ENCODE measurements at regions not wholly inside any gene's neighbourhood (a gene's known extent, or its start where the extent isn't known, plus 50 kb on each side); places are given as distances from the start of the nearest gene placed in this dataset.
"Not testable (repeated sequence)": the region's sequence is repeated elsewhere in the genome, so short reads cannot be mapped to it uniquely, and the experiment has no call there.

DNA sequence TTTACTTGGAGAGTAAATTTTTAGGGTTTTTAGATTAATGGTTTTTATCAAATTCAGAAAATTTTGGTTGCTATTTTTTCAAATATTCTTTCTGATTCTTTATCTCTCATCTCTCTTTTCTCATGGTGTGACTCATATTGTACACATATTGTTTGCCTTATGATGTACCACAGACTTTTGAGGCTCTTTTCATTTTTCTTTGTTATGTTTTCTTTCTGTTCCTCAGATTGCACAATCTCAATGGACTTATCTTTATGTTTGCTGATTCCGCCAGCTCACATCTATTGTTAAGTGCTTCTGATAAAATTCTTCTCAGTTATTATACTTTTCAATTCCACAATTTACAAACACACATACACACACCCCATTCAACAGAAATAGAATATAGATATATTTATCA, 168.2 kb upstream of the IGFBP3 start:
- TF ChIP-seq FOXP2 (optimal IDR thresholded peaks at IDR 0.05; ENCODE audit: control extremely low read depth, extremely low read length, insufficient read depth), result no peak
- no peak for TF ChIP-seq POLR2AphosphoS5 (IDR thresholded peaks at IDR 0.05; ENCODE audit: borderline replicate concordance, low read depth, low read length)
- no peak for TF ChIP-seq EZH2 (IDR thresholded peaks at IDR 0.05)
- no peaks in the 10 kb centered on the region for H3K36me3 ChIP-seq (ENCODE audit: insufficient read depth, low read length)

DNA sequence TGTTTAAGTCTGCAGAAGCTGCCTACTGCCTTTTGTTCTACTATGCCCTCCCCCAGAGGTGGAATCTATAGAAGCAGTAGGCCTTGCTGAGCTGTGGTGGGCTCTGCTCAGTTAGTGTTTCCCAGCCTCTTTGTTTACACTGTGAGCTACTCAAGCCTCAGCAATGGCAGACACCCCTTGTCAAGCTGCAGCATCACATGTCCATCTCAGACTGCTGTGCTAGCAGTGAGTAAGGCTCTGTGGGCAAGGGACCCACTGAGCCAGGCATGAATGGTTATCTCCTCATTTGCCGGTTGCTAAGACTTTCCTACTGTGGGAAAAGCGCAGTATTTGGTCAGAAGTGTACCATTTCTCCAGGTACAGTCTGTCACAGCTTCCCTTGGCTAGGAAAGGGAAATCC, 167.4 kb upstream of the IGFBP3 start:
- not testable (repeated sequence) for H3K27ac ChIP-seq; H3K4me3 ChIP-seq; H3K9me3 ChIP-seq (ENCODE audit: low read depth, low read length); DNase-seq (ENCODE audit: low read depth, low spot score); H3K9ac ChIP-seq (ENCODE audit: insufficient read length); H3K36me3 ChIP-seq (ENCODE audit: insufficient read depth, low read length)

More for the DNA sequence above, 168.2 kb upstream of the IGFBP3 start:
- H3K9me3 ChIP-seq (ENCODE audit: low read depth, low read length), result no peaks in the 10 kb centered on the region
- no peak overlapping the region for H3K4me3 ChIP-seq
- no peak for DNase-seq (ENCODE audit: low read depth, low spot score)
- no peak overlapping the region for H3K9ac ChIP-seq (ENCODE audit: insufficient read length)
- no peak overlapping the region for H3K27ac ChIP-seq

DNA sequence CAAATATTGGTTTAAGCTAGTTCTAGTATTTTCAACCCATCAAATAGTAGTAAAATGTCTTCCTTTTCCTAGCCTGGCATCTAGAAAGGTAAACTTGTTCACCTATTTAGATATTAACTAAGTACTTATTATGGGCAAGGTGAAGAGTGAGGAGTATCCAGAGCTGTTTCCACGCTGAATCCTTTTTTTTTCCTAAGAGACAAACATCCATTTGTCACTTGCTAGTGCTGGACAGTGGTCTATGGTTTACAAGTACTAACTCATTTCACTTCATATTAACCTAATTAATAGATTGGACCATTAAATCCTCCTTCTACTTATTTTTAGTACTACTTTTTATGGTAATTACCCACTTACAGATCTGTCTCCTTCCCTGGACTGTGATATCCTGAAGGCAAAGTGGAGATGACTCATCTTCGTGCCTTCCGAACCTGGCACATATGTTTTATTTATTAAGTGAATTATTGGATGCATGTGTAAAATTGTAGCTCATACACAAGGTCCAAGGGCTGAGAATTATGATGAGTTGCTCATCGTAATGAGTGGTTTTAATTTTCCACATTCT, 159.6 kb upstream of the IGFBP3 start:
- Histone ChIP-seq H3K4me3 (no peak overlapping the region), H3K36me3 (ENCODE audit: insufficient read depth, low read length) (no peaks in the 10 kb centered on the region), H3K27ac (no peak overlapping the region), H3K9me3 (ENCODE audit: low read depth, low read length) (no peaks in the 10 kb centered on the region), H3K9ac (ENCODE audit: insufficient read length) (no peak overlapping the region)
- TF ChIP-seq FOXP2 (optimal IDR thresholded peaks at IDR 0.05; ENCODE audit: control extremely low read depth, extremely low read length, insufficient read depth), result no peak
- no peak for TF ChIP-seq POLR2AphosphoS5 (IDR thresholded peaks at IDR 0.05; ENCODE audit: borderline replicate concordance, low read depth, low read length)
- TF ChIP-seq EZH2 (IDR thresholded peaks at IDR 0.05), result no peak
- DNase-seq (ENCODE audit: low read depth, low spot score), result no peak

DNA sequence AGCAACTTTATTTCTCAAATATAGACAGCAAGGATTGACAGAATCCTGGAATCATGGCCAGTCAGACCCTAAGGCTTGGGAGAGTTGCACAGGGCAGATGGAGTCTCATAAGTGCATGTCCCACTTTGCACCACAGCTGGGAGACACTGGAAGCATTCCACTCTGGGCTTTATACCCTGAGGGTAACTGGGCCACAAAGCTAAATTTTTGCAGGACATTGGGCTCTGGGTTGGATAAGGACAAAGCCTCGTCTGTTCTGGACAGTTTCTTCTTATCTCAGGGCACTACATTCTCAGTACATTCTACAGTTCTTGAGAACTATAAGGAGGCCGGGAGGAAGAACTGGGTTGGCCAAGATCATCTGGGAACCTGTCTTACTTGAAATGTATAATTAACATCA, 158.3 kb upstream of the IGFBP3 start:
- TF ChIP-seq POLR2AphosphoS5 (IDR thresholded peaks at IDR 0.05; ENCODE audit: borderline replicate concordance, low read depth, low read length), result no peak
- no peak for TF ChIP-seq EZH2 (IDR thresholded peaks at IDR 0.05)
- TF ChIP-seq FOXP2 (optimal IDR thresholded peaks at IDR 0.05; ENCODE audit: control extremely low read depth, extremely low read length, insufficient read depth), result no peak
- no peaks in the 10 kb centered on the region for H3K9me3 ChIP-seq (ENCODE audit: low read depth, low read length)
- no peak overlapping the region for H3K9ac ChIP-seq (ENCODE audit: insufficient read length)
- H3K27ac ChIP-seq, result no peak overlapping the region
- no peaks in the 10 kb centered on the region for H3K36me3 ChIP-seq (ENCODE audit: insufficient read depth, low read length)
- DNase-seq (ENCODE audit: low read depth, low spot score), result no peak
- no peak overlapping the region for H3K4me3 ChIP-seq

DNA sequence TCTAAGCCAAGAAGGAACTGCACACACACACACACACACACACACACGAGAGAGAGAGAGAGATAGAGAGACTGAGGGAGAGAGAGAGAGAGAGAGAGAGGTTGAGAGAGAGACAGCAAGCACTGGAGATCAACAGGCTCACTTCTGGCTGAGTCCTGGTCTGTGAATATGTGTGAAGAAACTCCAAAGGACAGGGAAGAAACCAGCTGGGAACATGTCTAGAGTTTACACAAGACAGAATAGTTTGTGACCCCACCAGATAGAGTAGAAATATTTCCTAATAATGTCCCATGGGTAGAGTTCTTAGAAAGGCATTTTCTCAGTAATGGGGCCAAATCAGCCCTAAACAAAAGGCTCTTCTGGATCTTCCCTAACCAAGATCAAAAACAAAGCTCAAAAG, 155.5 kb upstream of the IGFBP3 start:
- TF ChIP-seq POLR2AphosphoS5 (IDR thresholded peaks at IDR 0.05; ENCODE audit: borderline replicate concordance, low read depth, low read length) (no peak), FOXP2 (optimal IDR thresholded peaks at IDR 0.05; ENCODE audit: control extremely low read depth, extremely low read length, insufficient read depth) (no peak), EZH2 (IDR thresholded peaks at IDR 0.05) (no peak)

DNA sequence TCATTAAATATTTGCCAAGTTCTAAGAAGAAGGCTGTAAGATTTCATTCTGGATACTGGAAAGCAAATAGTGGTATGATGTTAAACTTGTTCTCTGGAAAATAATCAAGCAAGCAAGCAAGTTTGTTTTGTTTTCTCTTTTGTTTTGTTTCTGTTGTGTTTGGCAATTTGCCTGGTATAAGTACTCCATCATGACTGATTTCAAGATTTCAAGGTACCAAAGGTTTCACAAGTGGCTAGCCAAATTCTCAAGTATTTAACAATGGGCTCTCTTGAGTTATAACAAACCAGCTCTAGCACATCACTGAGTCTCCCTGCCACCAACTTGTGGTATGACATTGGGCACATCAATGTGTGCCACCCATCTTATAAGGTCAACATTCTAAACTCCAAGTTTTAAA, 151.7 kb upstream of the IGFBP3 start:
- Histone ChIP-seq H3K9me3 (ENCODE audit: low read depth, low read length) (no peaks in the 10 kb centered on the region), H3K9ac (ENCODE audit: insufficient read length) (no peak overlapping the region), H3K36me3 (ENCODE audit: insufficient read depth, low read length) (no peaks in the 10 kb centered on the region), H3K27ac (no peak overlapping the region), H3K4me3 (no peak overlapping the region)
- DNase-seq (ENCODE audit: low read depth, low spot score), result no peak
- TF ChIP-seq FOXP2 (optimal IDR thresholded peaks at IDR 0.05; ENCODE audit: control extremely low read depth, extremely low read length, insufficient read depth) (no peak), POLR2AphosphoS5 (IDR thresholded peaks at IDR 0.05; ENCODE audit: borderline replicate concordance, low read depth, low read length) (no peak), EZH2 (IDR thresholded peaks at IDR 0.05) (no peak)

More for the DNA sequence above, 155.5 kb upstream of the IGFBP3 start:
- no peaks in the 10 kb centered on the region for H3K9me3 ChIP-seq (ENCODE audit: low read depth, low read length)
- H3K4me3 ChIP-seq, result no peak overlapping the region
- H3K36me3 ChIP-seq (ENCODE audit: insufficient read depth, low read length), result no peaks in the 10 kb centered on the region
- H3K9ac ChIP-seq (ENCODE audit: insufficient read length), result no peak overlapping the region
- DNase-seq (ENCODE audit: low read depth, low spot score), result no peak
- no peak overlapping the region for H3K27ac ChIP-seq

DNA sequence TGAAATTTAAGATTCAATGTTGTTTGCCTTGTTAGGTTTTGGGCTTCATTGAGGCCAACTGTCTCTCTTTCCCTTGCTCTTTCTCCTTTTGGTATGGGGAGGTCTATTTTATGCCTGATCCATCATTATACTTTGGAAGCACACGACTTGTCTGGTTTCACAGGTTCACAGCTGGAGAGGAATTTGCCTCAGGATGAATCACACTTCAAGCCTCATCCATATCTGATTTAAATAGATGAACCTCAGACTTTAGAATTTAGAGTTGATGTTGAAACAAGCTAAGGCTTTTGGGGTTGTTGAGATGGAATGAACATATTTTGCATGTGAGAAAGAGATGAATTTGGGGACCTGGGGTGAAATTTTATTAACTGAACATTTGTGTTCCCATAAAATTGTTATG, 150.5 kb upstream of the IGFBP3 start:
- no peak overlapping the region for H3K4me3 ChIP-seq
- no peaks in the 10 kb centered on the region for H3K9me3 ChIP-seq (ENCODE audit: low read depth, low read length)
- no peak overlapping the region for H3K9ac ChIP-seq (ENCODE audit: insufficient read length)
- TF ChIP-seq POLR2AphosphoS5 (IDR thresholded peaks at IDR 0.05; ENCODE audit: borderline replicate concordance, low read depth, low read length) (no peak), EZH2 (IDR thresholded peaks at IDR 0.05) (no peak), FOXP2 (optimal IDR thresholded peaks at IDR 0.05; ENCODE audit: control extremely low read depth, extremely low read length, insufficient read depth) (no peak)
- no peak overlapping the region for H3K27ac ChIP-seq
- DNase-seq (ENCODE audit: low read depth, low spot score), result no peak
- no peaks in the 10 kb centered on the region for H3K36me3 ChIP-seq (ENCODE audit: insufficient read depth, low read length)

DNA sequence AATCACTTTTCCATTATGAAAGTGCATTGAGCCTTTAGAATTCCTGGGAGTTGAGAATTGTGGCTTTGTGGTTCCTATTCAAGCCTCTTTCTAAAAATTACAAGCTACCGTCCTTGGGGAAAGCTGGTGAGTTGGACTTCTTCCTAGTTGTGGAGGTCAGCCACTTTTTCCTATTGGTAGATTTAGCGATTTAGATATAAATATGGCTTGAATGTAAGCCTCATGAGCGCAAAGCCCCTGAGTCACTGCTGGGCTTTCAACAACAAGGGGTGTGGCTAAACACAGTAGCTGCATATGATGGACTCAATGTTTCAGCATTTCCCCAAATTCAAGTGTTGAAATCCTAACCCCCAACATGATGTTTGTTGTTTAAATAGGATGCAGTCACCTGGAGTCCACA, 150.0 kb upstream of the IGFBP3 start:
- TF ChIP-seq EZH2 (IDR thresholded peaks at IDR 0.05) (no peak), FOXP2 (optimal IDR thresholded peaks at IDR 0.05; ENCODE audit: control extremely low read depth, extremely low read length, insufficient read depth) (no peak), POLR2AphosphoS5 (IDR thresholded peaks at IDR 0.05; ENCODE audit: borderline replicate concordance, low read depth, low read length) (no peak)
- H3K4me3 ChIP-seq, result no peak overlapping the region
- DNase-seq (ENCODE audit: low read depth, low spot score), result no peak
- H3K9ac ChIP-seq (ENCODE audit: insufficient read length), result no peak overlapping the region
- H3K27ac ChIP-seq, result no peak overlapping the region
- no peaks in the 10 kb centered on the region for H3K36me3 ChIP-seq (ENCODE audit: insufficient read depth, low read length)
- no peaks in the 10 kb centered on the region for H3K9me3 ChIP-seq (ENCODE audit: low read depth, low read length)

DNA sequence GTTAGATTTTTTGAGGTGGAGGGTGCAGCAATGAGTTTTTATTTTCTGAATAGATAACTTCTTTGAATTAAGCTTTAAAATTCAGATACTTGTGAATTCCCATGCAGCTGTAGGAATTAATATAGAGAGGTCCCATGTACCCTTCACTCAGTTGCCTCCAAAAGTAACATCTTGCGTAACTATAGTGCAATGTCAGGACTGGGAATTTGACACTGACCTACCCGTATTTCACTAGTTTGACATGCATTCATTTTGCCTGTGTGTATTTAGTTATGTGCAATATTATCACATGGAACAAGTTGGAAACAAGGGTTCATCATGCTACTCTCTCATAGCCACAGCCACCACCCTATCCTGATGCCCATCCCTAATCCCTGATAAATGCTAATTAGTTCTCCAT, 147.1 kb upstream of the IGFBP3 start:
- no peak overlapping the region for H3K27ac ChIP-seq
- H3K9me3 ChIP-seq (ENCODE audit: low read depth, low read length), result no peaks in the 10 kb centered on the region
- no peak overlapping the region for H3K9ac ChIP-seq (ENCODE audit: insufficient read length)
- no peak for DNase-seq (ENCODE audit: low read depth, low spot score)
- H3K36me3 ChIP-seq (ENCODE audit: insufficient read depth, low read length), result no peaks in the 10 kb centered on the region
- H3K4me3 ChIP-seq, result no peak overlapping the region
- TF ChIP-seq FOXP2 (optimal IDR thresholded peaks at IDR 0.05; ENCODE audit: control extremely low read depth, extremely low read length, insufficient read depth) (no peak), POLR2AphosphoS5 (IDR thresholded peaks at IDR 0.05; ENCODE audit: borderline replicate concordance, low read depth, low read length) (no peak)

Data from SK-N-MC (cell line).